HEK293T (cell line): ENCODE measurements at regions not wholly inside any gene's neighbourhood (a gene's known extent, or its start where the extent isn't known, plus 50 kb on each side); places are given as distances from the start of the nearest gene placed in this dataset.

Source experiments
- ARNT ChIP-seq: fragments of 450-650 bp; IDR thresholded peaks from 2 replicates; pipeline ENCODE4 v1.6.1; 2017; ENCODE audit warnings: mild to moderate bottlenecking
- BHLHE40 ChIP-seq: fragments of 450-650 bp; IDR thresholded peaks from 2 replicates; pipeline ENCODE4 v1.6.1; 2016; ENCODE audit warnings: mild to moderate bottlenecking, moderate library complexity, borderline replicate concordance
- CTBP1 ChIP-seq: fragments of 450-650 bp; IDR thresholded peaks from 2 replicates; pipeline ENCODE4 v1.6.1; 2016; ENCODE audit warnings: borderline replicate concordance
- ELF4 ChIP-seq: fragments of 450-650 bp; IDR thresholded peaks from 2 replicates; pipeline ENCODE4 v1.6.1; 2017; ENCODE audit warnings: antibody characterized with exemption
- FOXA1 ChIP-seq: fragments of 450-650 bp; IDR thresholded peaks from 2 replicates; pipeline ENCODE4 v1.6.1; 2016; ENCODE audit warnings: mild to moderate bottlenecking
- FOXK2 ChIP-seq: fragments of 450-650 bp; IDR thresholded peaks from 2 replicates; pipeline ENCODE4 v1.6.1; 2016; ENCODE audit warnings: mild to moderate bottlenecking
- FOXM1 ChIP-seq: fragments of 450-650 bp; IDR thresholded peaks from 2 replicates; pipeline ENCODE4 v1.6.1; 2017; ENCODE audit warnings: mild to moderate bottlenecking, borderline replicate concordance
- LEF1 ChIP-seq: fragments of 450-650 bp; IDR thresholded peaks from 2 replicates; pipeline ENCODE4 v1.6.1; 2017; ENCODE audit warnings: mild to moderate bottlenecking, borderline replicate concordance
- NFRKB ChIP-seq: fragments of 450-650 bp; IDR thresholded peaks from 2 replicates; pipeline ENCODE4 v1.6.1; 2016; ENCODE audit warnings: mild to moderate bottlenecking, moderate library complexity
- SP1 ChIP-seq: fragments of 450-650 bp; IDR thresholded peaks from 2 replicates; pipeline ENCODE4 v1.6.1; 2017
- SUZ12 ChIP-seq: fragments of 450-650 bp; IDR thresholded peaks from 2 replicates; pipeline ENCODE4 v1.6.1; 2016; ENCODE audit warnings: mild to moderate bottlenecking
- TARDBP ChIP-seq: fragments of 450-650 bp; IDR thresholded peaks from 2 replicates; pipeline ENCODE4 v1.6.1; 2016
- ZNF384 ChIP-seq: fragments of 450-650 bp; IDR thresholded peaks from 2 replicates; pipeline ENCODE4 v1.6.1; 2016
- TF ChIP-seq, protein P1 (sequence below): fragments of 450-650 bp; IDR thresholded peaks from 2 replicates; pipeline ENCODE4 v1.6.1; 2016

DNA sequence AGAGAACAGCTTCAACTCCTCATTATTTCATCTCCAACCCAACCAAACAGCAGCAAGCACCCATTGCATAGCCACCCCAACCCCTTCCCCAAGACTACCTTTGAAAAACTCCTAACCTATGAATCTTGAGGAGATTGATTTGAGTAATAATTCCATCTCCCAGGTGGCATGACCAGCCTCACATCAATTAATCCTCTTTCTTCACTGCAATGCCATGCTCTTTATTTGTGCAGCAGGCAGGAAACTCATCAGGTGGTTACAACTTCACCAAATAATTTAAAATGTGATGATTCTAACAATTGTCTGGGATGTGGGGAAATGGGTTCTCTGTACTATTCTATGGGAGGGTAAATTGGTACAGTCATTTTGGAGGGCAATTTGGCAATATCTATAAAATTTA, 68.1 kb upstream of the POMGNT2 start:
- TF ChIP-seq SUZ12, result no peak
- no peak for TF ChIP-seq TARDBP
- TF ChIP-seq, protein P1, sequence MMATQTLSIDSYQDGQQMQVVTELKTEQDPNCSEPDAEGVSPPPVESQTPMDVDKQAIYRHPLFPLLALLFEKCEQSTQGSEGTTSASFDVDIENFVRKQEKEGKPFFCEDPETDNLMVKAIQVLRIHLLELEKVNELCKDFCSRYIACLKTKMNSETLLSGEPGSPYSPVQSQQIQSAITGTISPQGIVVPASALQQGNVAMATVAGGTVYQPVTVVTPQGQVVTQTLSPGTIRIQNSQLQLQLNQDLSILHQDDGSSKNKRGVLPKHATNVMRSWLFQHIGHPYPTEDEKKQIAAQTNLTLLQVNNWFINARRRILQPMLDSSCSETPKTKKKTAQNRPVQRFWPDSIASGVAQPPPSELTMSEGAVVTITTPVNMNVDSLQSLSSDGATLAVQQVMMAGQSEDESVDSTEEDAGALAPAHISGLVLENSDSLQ, result no peak
- TF ChIP-seq CTBP1, result no peak
- TF ChIP-seq BHLHE40, result no peak
- TF ChIP-seq NFRKB, result no peak
- TF ChIP-seq FOXA1, result no peak
- TF ChIP-seq SP1, result no peak
- no peak for TF ChIP-seq FOXK2
- TF ChIP-seq ELF4, result no peak
- no peak for TF ChIP-seq FOXM1
- no peak for TF ChIP-seq LEF1
- TF ChIP-seq ARNT, result no peak
- no peak for TF ChIP-seq ZNF384
